Astrocyte (in vitro differentiated cells and primary cell): ENCODE measurements at regions not wholly inside any gene's neighbourhood (a gene's known extent, or its start where the extent isn't known, plus 50 kb on each side); places are given as distances from the start of the nearest gene placed in this dataset.

Experiments used
- EZH2 ChIP-seq: IDR thresholded peaks from 2 replicates; pipeline ENCODE4 v1.6.1; 2012; ENCODE audit warnings: mild to moderate bottlenecking, low read length, inconsistent platforms; ENCODE audit not compliant: insufficient read depth
- TF ChIP-seq, protein P1 (sequence below): IDR thresholded peaks from 2 replicates; pipeline ENCODE4 v1.5.1; 2011; ENCODE audit warnings: low read depth, mild to moderate bottlenecking, inconsistent platforms, low read length, moderate library complexity; ENCODE audit not compliant: insufficient read depth

- TF ChIP-seq, protein P1, sequence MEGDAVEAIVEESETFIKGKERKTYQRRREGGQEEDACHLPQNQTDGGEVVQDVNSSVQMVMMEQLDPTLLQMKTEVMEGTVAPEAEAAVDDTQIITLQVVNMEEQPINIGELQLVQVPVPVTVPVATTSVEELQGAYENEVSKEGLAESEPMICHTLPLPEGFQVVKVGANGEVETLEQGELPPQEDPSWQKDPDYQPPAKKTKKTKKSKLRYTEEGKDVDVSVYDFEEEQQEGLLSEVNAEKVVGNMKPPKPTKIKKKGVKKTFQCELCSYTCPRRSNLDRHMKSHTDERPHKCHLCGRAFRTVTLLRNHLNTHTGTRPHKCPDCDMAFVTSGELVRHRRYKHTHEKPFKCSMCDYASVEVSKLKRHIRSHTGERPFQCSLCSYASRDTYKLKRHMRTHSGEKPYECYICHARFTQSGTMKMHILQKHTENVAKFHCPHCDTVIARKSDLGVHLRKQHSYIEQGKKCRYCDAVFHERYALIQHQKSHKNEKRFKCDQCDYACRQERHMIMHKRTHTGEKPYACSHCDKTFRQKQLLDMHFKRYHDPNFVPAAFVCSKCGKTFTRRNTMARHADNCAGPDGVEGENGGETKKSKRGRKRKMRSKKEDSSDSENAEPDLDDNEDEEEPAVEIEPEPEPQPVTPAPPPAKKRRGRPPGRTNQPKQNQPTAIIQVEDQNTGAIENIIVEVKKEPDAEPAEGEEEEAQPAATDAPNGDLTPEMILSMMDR = no peak
- TF ChIP-seq EZH2 = no peak
These were observed 397.3 kb downstream of the GRB14 start for GRCh38 chr2:164224007-164224406.
